ENCODE measurements at regions not wholly inside any gene's neighbourhood (a gene's known extent, or its start where the extent isn't known, plus 50 kb on each side); places are given as distances from the start of the nearest gene placed in this dataset.
"Not testable (repeated sequence)": the region's sequence is repeated elsewhere in the genome, so short reads cannot be mapped to it uniquely, and the experiment has no call there.

GRCh38 chr1:149635290-149635899 is 51.7 kb downstream of the PPIAL4C start:
- H2BK20ac ChIP-seq (ENCODE audit: low read length); H3K56ac ChIP-seq (replicated peaks; ENCODE audit: insufficient read length, low read depth, low read length); H3K4me2 ChIP-seq (ENCODE audit: insufficient read depth in 1 of 2, low read depth in 2 of 2, low read length in 2 of 2); H3K4me1 ChIP-seq (replicated peaks in 1 of 4; ENCODE audit: control insufficient read depth in 3 of 4, insufficient read depth in 4 of 4, low read length in 3 of 4); H3K27me3 ChIP-seq (replicated peaks in 1 of 4; ENCODE audit: control insufficient read depth in 3 of 4, extremely low read depth in 1 of 4, insufficient read depth in 3 of 4, low read length in 3 of 4); H3K9ac ChIP-seq (replicated peaks in 1 of 4; ENCODE audit: extremely low read depth in 1 of 4, low read depth in 3 of 4, low read length in 3 of 4); DNase-seq (ENCODE audit: low read depth in 1 of 2, low spot score in 2 of 2); H3K79me1 ChIP-seq (ENCODE audit: low read depth, low read length); H2AFZ ChIP-seq (ENCODE audit: low read length); H4K8ac ChIP-seq (ENCODE audit: extremely low read depth, insufficient read depth, low read length); H3K4ac ChIP-seq (replicated peaks; ENCODE audit: insufficient read length, low read depth, low read length); H2BK15ac ChIP-seq (ENCODE audit: low read length); H3K79me2 ChIP-seq (ENCODE audit: control insufficient read depth in 1 of 2, insufficient read depth in 2 of 2, low read length in 2 of 2); H3K23ac ChIP-seq (ENCODE audit: insufficient read length); FAIRE-seq; H3K9me3 ChIP-seq (ENCODE audit: insufficient read depth in 2 of 2, low read depth in 1 of 2, low read length in 1 of 2); H3K23me2 ChIP-seq (ENCODE audit: low read depth, low read length); H4K20me1 ChIP-seq (replicated peaks in 1 of 2; ENCODE audit: control insufficient read depth in 1 of 2, insufficient read depth in 2 of 2, low read length in 2 of 2); H4K5ac ChIP-seq (ENCODE audit: insufficient read length, low read depth, low read length); H2BK120ac ChIP-seq (replicated peaks; ENCODE audit: low read depth, low read length); H3K18ac ChIP-seq (ENCODE audit: extremely low read depth, low read length); CTCF ChIA-PET (ENCODE audit: partially characterized antibody); H4K91ac ChIP-seq (replicated peaks; ENCODE audit: insufficient read length, low read length); H3K36me3 ChIP-seq (ENCODE audit: control insufficient read depth in 2 of 4, insufficient read depth in 4 of 4, low read length in 3 of 4); H3K27ac ChIP-seq (ENCODE audit: low read depth, low read length); H3K14ac ChIP-seq (ENCODE audit: insufficient read length); H2AK5ac ChIP-seq (ENCODE audit: low read depth, low read length); H2BK12ac ChIP-seq (ENCODE audit: low read depth, low read length); H2BK5ac ChIP-seq (ENCODE audit: low read depth, low read length): not testable (repeated sequence)
- peak overlapping the region in 1 of 4 experiments; percentile 55; a peak in 1 of 8 replicates for H3K4me3 ChIP-seq (ENCODE audit: extremely low read depth in 1 of 4, insufficient read depth in 2 of 4, low read depth in 3 of 4, low read length in 4 of 4)
- POLR2A ChIA-PET (ENCODE audit: partially characterized antibody) = interaction anchor here (1.4 kb wide), 1 partner anchor 252 kb away, joined by 3 read pairs; a partner anchor contains a TSS
- 35% methylated on average over 5 of the region's 10 CpGs; no CpG with 5 or more reads in 1 of the 2 experiments for WGBS, 2 experiments (ENCODE audit: extremely low coverage in 1 of 2, insufficient coverage in 1 of 2, insufficient read length in 1 of 2, insufficient replicate concordance in 2 of 2, low coverage in 1 of 2, low lambda C conversion rate in 2 of 2, missing lambda C conversion rate in 1 of 2)
